Posterior cingulate gyrus (tissue), 11 donors: ENCODE measurements at regions not wholly inside any gene's neighbourhood (a gene's known extent, or its start where the extent isn't known, plus 50 kb on each side); places are given as distances from the start of the nearest gene placed in this dataset.

Experiments used
- DNase-seq, 10 donors: peaks; one replicate each; pipeline versions ENCODE4 v3.0.0 to v3.0.0-alpha.2; 2020 to 2021; ENCODE audit warnings: mixed read lengths in 3 of 10
- intact Hi-C: fragments of 100-400 bp; cut with DNase I; formaldehyde crosslinking; loops from one replicate; pipeline ENCODE4 v1.15.1; 2023

- intact Hi-C loops, result loop anchor here (5.0 kb wide), 1 partner anchor 1309 kb away; no protein-coding TSS in a partner anchor
- no peak for DNase-seq
Measured at GRCh38 chr7:95718577-95719410, 53.6 kb upstream of the DYNC1I1 start.

GRCh38 chr7:95716357-95717122, 55.8 kb upstream of the DYNC1I1 start:
- no peak for DNase-seq
- intact Hi-C loops, result loop anchor here (5.0 kb wide), 1 partner anchor 1311 kb away; no protein-coding TSS in a partner anchor

- intact Hi-C loops, result loop anchor here (5.0 kb wide), 1 partner anchor 1312 kb away; no protein-coding TSS in a partner anchor
Measured at GRCh38 chr7:95715274-95715673, 57.1 kb upstream of the DYNC1I1 start.

GRCh38 chr7:95710711-95711110, 61.6 kb upstream of the DYNC1I1 start:
- DNase-seq, result no peak
- intact Hi-C loops, result no loop called here

More at GRCh38 chr7:95715274-95715673, 57.1 kb upstream of the DYNC1I1 start:
- no peak for DNase-seq

- DNase-seq, result no peak
- intact Hi-C loops, result no loop called here
Measured at GRCh38 chr7:95700917-95701316, 71.4 kb upstream of the DYNC1I1 start.

- no peak for DNase-seq
- intact Hi-C loops, result loop anchor here (5.0 kb wide), 1 partner anchor 1242 kb away; no protein-coding TSS in a partner anchor
Measured at GRCh38 chr7:95694334-95694733, 78.0 kb upstream of the DYNC1I1 start.

- intact Hi-C loops, result loop anchor here (5.0 kb wide), 1 partner anchor 1241 kb away; no protein-coding TSS in a partner anchor
- no peak for DNase-seq
Measured at GRCh38 chr7:95693551-95694333, 78.6 kb upstream of the DYNC1I1 start.

- intact Hi-C loops, result loop anchor here (5.0 kb wide), 1 partner anchor 1239 kb away; no protein-coding TSS in a partner anchor
- DNase-seq, result no peak
Measured at GRCh38 chr7:95691464-95691863, 80.9 kb upstream of the DYNC1I1 start.

- DNase-seq, result peak in 1 of 10 donors; percentile 34
- intact Hi-C loops, result loop anchor here (1.0 to 5.0 kb wide), 2 partner anchors 179 to 1238 kb away; no protein-coding TSS in a partner anchor
Measured at GRCh38 chr7:95690367-95690947, 81.9 kb upstream of the DYNC1I1 start.

- intact Hi-C loops, result loop anchor here (5.0 kb wide), 2 partner anchors 92 to 332 kb away; partner anchors contain the start of gene PDK4
- DNase-seq, result peak in 2 of 10 donors; percentile 5 to 26
Measured at GRCh38 chr7:95688931-95689495, 83.3 kb upstream of the DYNC1I1 start.

- intact Hi-C loops, result loop anchor here (5.0 kb wide), 2 partner anchors 91 to 331 kb away; partner anchors contain the start of gene PDK4
- peak in 1 of 10 donors; percentile 62 for DNase-seq
Measured at GRCh38 chr7:95687759-95688343, 84.5 kb upstream of the DYNC1I1 start.

- DNase-seq, result peak in 8 of 10 donors; percentile 19 to 90 (median 47)
- intact Hi-C loops, result loop anchor here (1.0 to 5.0 kb wide), 4 partner anchors 89 to 329 kb away; partner anchors contain the start of gene PDK4
Measured at GRCh38 chr7:95686109-95686508, 86.2 kb upstream of the DYNC1I1 start.

- DNase-seq, result no peak
- intact Hi-C loops, result loop anchor here (1.0 kb wide), 1 partner anchor 139 kb away; no protein-coding TSS in a partner anchor
Measured at GRCh38 chr7:95684505-95684904, 87.8 kb upstream of the DYNC1I1 start.

- DNase-seq, result no peak
- intact Hi-C loops, result loop anchor here (1.0 kb wide), 1 partner anchor 139 kb away; no protein-coding TSS in a partner anchor
Measured at GRCh38 chr7:95684037-95684436, 87.7 kb upstream of the PDK4 start.

- intact Hi-C loops, result no loop called here
- DNase-seq, result no peak
Measured at GRCh38 chr7:95682913-95683312, 86.6 kb upstream of the PDK4 start.

GRCh38 chr7:95676691-95677090, 80.4 kb upstream of the PDK4 start:
- no peak for DNase-seq
- intact Hi-C loops, result no loop called here

GRCh38 chr7:95675632-95676031, 79.3 kb upstream of the PDK4 start:
- intact Hi-C loops, result no loop called here
- no peak for DNase-seq

GRCh38 chr7:95675016-95675415, 78.7 kb upstream of the PDK4 start:
- intact Hi-C loops, result no loop called here
- no peak for DNase-seq

GRCh38 chr7:95674101-95674500, 77.8 kb upstream of the PDK4 start:
- intact Hi-C loops, result no loop called here
- no peak for DNase-seq
